Stimulated activated CD4-positive, alpha-beta T cell treated with anti-CD3 and anti-CD28 coated beads, Interleukin-1b, Interleukin-23, amount 100 ng/mL, for 48 hours (primary cell): ENCODE measurements at regions not wholly inside any gene's neighbourhood (a gene's known extent, or its start where the extent isn't known, plus 50 kb on each side); places are given as distances from the start of the nearest gene placed in this dataset.

Experiments
- DNase-seq: peaks from one replicate; pipeline ENCODE4 v3.0.0-alpha.2; 2020

GRCh38 chr5:175021841-175022625 lies 297.7 kb downstream of the MSX2 start:
- DNase-seq: no peak

GRCh38 chr5:175021321-175021720 lies 296.9 kb downstream of the MSX2 start:
- no peak for DNase-seq

GRCh38 chr5:175015028-175015685 lies 290.8 kb downstream of the MSX2 start:
- no peak for DNase-seq

- no peak for DNase-seq
These were observed 288.9 kb downstream of the MSX2 start for GRCh38 chr5:175013251-175013650.

- no peak for DNase-seq
These were observed 287.9 kb downstream of the MSX2 start for GRCh38 chr5:175012267-175012666.

- no peak for DNase-seq
These were observed 279.1 kb downstream of the MSX2 start for GRCh38 chr5:175003531-175003930.

GRCh38 chr5:175001876-175002645 lies 277.7 kb downstream of the MSX2 start:
- DNase-seq: no peak

GRCh38 chr5:175001311-175001710 lies 276.9 kb downstream of the MSX2 start:
- no peak for DNase-seq

- no peak for DNase-seq
These were observed 275.2 kb downstream of the MSX2 start for GRCh38 chr5:174999581-174999980.

- DNase-seq: no peak
These were observed 273.8 kb downstream of the MSX2 start for GRCh38 chr5:174998131-174998730.

GRCh38 chr5:174997688-174998087 lies 273.3 kb downstream of the MSX2 start:
- DNase-seq: no peak

GRCh38 chr5:174996941-174997340 lies 272.6 kb downstream of the MSX2 start:
- DNase-seq: no peak

GRCh38 chr5:174995827-174996226 lies 271.4 kb downstream of the MSX2 start:
- no peak for DNase-seq

- DNase-seq: no peak
These were observed 267.5 kb downstream of the MSX2 start for GRCh38 chr5:174991847-174992246.

- no peak for DNase-seq
These were observed 266.5 kb downstream of the MSX2 start for GRCh38 chr5:174990909-174991308.

- DNase-seq: no peak
These were observed 263.1 kb downstream of the MSX2 start for GRCh38 chr5:174987443-174988012.

GRCh38 chr5:174984863-174985262 lies 260.5 kb downstream of the MSX2 start:
- DNase-seq: no peak

GRCh38 chr5:174982485-174982884 lies 258.1 kb downstream of the MSX2 start:
- no peak for DNase-seq

- DNase-seq: no peak
These were observed 257.0 kb downstream of the MSX2 start for GRCh38 chr5:174981416-174981815.

- no peak for DNase-seq
These were observed 256.6 kb downstream of the MSX2 start for GRCh38 chr5:174980952-174981351.

- no peak for DNase-seq
These were observed 247.9 kb downstream of the MSX2 start for GRCh38 chr5:174972291-174972690.

- DNase-seq: no peak
These were observed 246.8 kb downstream of the MSX2 start for GRCh38 chr5:174971210-174971609.

GRCh38 chr5:174970502-174970901 lies 246.1 kb downstream of the MSX2 start:
- no peak for DNase-seq
